Erythroblast (primary cell): ENCODE measurements at regions not wholly inside any gene's neighbourhood (a gene's known extent, or its start where the extent isn't known, plus 50 kb on each side); places are given as distances from the start of the nearest gene placed in this dataset.

Experiments used
- GATA1 ChIP-seq: IDR thresholded peaks from 2 replicates; pipeline ENCODE4 v1.6.1; 2011; ENCODE audit warnings: low read depth, mild to moderate bottlenecking, control low read depth, low read length, moderate library complexity
- POLR2A ChIP-seq: IDR thresholded peaks from 2 replicates; pipeline ENCODE4 v1.6.1; 2011; ENCODE audit warnings: mild to moderate bottlenecking, low read length

- no peak for TF ChIP-seq POLR2A
- no peak for TF ChIP-seq GATA1
Measured at GRCh38 chr10:28785018-28785417, 107.7 kb downstream of the BAMBI start.
